Mesendoderm (in vitro differentiated cells): ENCODE measurements at regions not wholly inside any gene's neighbourhood (a gene's known extent, or its start where the extent isn't known, plus 50 kb on each side); places are given as distances from the start of the nearest gene placed in this dataset.

ENCODE experiments used
- DNase-seq: peaks from one replicate; pipeline ENCODE4 v3.0.0; 2013
- H2AK5ac ChIP-seq: 2 replicates; pipeline ENCODE4 v1.6.1; 2013; ENCODE audit warnings: low read length, inconsistent platforms
- H2BK120ac ChIP-seq: 2 replicates; pipeline ENCODE4 v1.6.1; 2013; ENCODE audit warnings: low read depth, mild to moderate bottlenecking, low read length, moderate library complexity, mixed read lengths
- H2BK15ac ChIP-seq: replicated peaks from 2 replicates; pipeline ENCODE4 v1.6.1; 2013; ENCODE audit warnings: low read depth, mild to moderate bottlenecking, moderate library complexity
- H2BK5ac ChIP-seq: 2 replicates; pipeline ENCODE4 v1.6.1; 2013; ENCODE audit warnings: low read length, inconsistent platforms
- H3K18ac ChIP-seq: 2 replicates; pipeline ENCODE4 v1.6.1; 2013; ENCODE audit warnings: mild to moderate bottlenecking, low read length, mixed read lengths
- H3K23ac ChIP-seq: one replicate; pipeline ENCODE4 v1.6.1; 2013; ENCODE audit warnings: low read length
- H3K27ac ChIP-seq: 2 replicates; pipeline ENCODE4 v1.5.1; 2013; ENCODE audit warnings: low read depth, mild to moderate bottlenecking, inconsistent platforms, low read length, moderate library complexity
- H3K27me3 ChIP-seq: 2 replicates; pipeline ENCODE4 v1.6.1; 2013; ENCODE audit warnings: low read length, control low read depth, mild to moderate bottlenecking, inconsistent platforms; ENCODE audit not compliant: insufficient read depth, poor library complexity
- H3K36me3 ChIP-seq: 2 replicates; pipeline ENCODE4 v1.6.1; 2013; ENCODE audit warnings: low read length, inconsistent platforms; ENCODE audit not compliant: control insufficient read depth, insufficient read depth
- H3K4ac ChIP-seq: one replicate; pipeline ENCODE4 v1.6.1; 2013; ENCODE audit warnings: low read depth, mild to moderate bottlenecking, low read length, moderate library complexity
- H3K4me1 ChIP-seq: 2 replicates; pipeline ENCODE4 v1.6.1; 2013; ENCODE audit warnings: low read depth, low read length, inconsistent platforms; ENCODE audit not compliant: control insufficient read depth
- H3K4me2 ChIP-seq: 2 replicates; pipeline ENCODE4 v1.6.1; 2013; ENCODE audit warnings: low read length
- H3K4me3 ChIP-seq: 2 replicates; pipeline ENCODE4 v1.5.1; 2013; ENCODE audit warnings: mild to moderate bottlenecking, low read length
- H3K56ac ChIP-seq: one replicate; pipeline ENCODE4 v1.6.1; 2013; ENCODE audit warnings: low read length
- H3K79me1 ChIP-seq: 2 replicates; pipeline ENCODE4 v1.6.1; 2013; ENCODE audit warnings: low read length, inconsistent platforms
- H3K79me2 ChIP-seq: 2 replicates; pipeline ENCODE4 v1.6.1; 2013; ENCODE audit warnings: mild to moderate bottlenecking, low read length; ENCODE audit not compliant: control insufficient read depth, insufficient read depth
- H3K9ac ChIP-seq: 2 replicates; pipeline ENCODE4 v1.6.1; 2013; ENCODE audit warnings: low read length, inconsistent platforms
- H4K5ac ChIP-seq: one replicate; pipeline ENCODE4 v1.6.1; 2013; ENCODE audit warnings: low read length
- H4K8ac ChIP-seq: one replicate; pipeline ENCODE4 v1.6.1; 2013; ENCODE audit warnings: low read depth, mild to moderate bottlenecking, control low read depth, low read length, moderate library complexity
- WGBS: extraction: QIAGEN DNeasy Blood & Tissue Kit; methylation state at CpG from one replicate; pipeline ENCODE4 v1.1.7; 2013; ENCODE audit warnings: low lambda C conversion rate, missing lambda C conversion rate; ENCODE audit not compliant: insufficient coverage; ENCODE audit errors: extremely low coverage; 5-methylcytosine and 5-hydroxymethylcytosine counted together

DNA sequence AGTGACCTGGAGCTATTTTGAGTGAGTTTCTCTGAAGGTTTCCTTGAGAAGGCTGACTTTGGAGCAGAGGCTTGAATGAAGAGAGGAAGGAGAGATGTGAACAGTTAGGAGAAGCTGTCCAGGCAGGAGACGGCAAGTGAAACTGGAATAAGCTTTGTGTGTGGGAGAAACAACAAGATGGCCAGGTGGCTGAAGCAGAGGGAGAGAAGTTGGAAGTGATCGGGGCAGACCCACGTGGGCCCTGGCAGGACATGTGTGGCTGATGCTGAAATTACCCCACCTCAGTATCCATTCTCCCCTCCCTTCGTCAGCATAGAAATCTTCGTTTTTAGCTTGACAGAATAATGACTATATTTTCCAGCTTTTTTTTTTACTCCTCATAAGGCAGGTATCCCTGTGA, 809.2 kb upstream of the TMEM132C start:
- Histone ChIP-seq H3K27me3 (peaks cover 3% of the 10 kb centered on the region), H3K56ac (no peak overlapping the region), H3K79me1 (no peaks in the 10 kb centered on the region), H3K36me3 (no peaks in the 10 kb centered on the region), H3K18ac (no peak overlapping the region), H2AK5ac (no peak overlapping the region), H3K4me2 (no peak overlapping the region), H4K8ac (no peak overlapping the region), H2BK15ac (no peak overlapping the region), H3K9ac (no peak overlapping the region), H3K4ac (no peak overlapping the region), H2BK120ac (no peak overlapping the region), H4K5ac (no peak overlapping the region), H3K4me1 (no peaks in the 10 kb centered on the region), H3K4me3 (no peak overlapping the region), H3K23ac (no peak overlapping the region), H3K79me2 (no peaks in the 10 kb centered on the region), H3K27ac (no peak overlapping the region), H2BK5ac (no peak overlapping the region)
- WGBS: no CpG with 5 or more reads among the region's 5 CpGs
- no peak for DNase-seq

DNA sequence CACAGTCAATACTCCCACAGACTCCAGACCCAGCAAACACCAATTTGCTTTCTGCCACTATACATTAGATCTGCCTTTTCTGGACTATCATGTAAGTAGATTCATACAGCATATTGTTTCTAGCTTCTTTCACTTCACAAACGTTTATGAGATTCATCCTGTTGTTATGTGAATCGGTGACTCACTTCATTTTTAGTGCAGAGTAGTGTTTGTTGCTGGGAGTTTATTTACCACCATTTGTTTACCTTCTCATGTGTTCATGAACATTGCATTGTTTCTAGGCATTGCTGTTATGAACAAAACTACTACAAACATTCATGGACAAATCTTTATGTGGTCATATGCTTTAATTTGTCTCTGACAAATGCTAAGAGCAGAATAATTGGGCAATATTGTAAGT, 807.8 kb upstream of the TMEM132C start:
- H3K79me2 ChIP-seq: no peaks in the 10 kb centered on the region
- H3K18ac ChIP-seq: no peak overlapping the region
- H3K56ac ChIP-seq: no peak overlapping the region
- H3K4me3 ChIP-seq: no peak overlapping the region
- WGBS: no CpG with 5 or more reads among the region's 2 CpGs
- no peak overlapping the region for H2BK5ac ChIP-seq
- no peak overlapping the region for H3K23ac ChIP-seq
- H3K4ac ChIP-seq: no peak overlapping the region
- no peaks in the 10 kb centered on the region for H3K79me1 ChIP-seq
- DNase-seq: no peak
- no peaks in the 10 kb centered on the region for H3K36me3 ChIP-seq
- no peak overlapping the region for H3K9ac ChIP-seq
- peaks cover 3% of the 10 kb centered on the region for H3K27me3 ChIP-seq
- no peak overlapping the region for H2BK120ac ChIP-seq
- no peak overlapping the region for H2BK15ac ChIP-seq
- no peak overlapping the region for H2AK5ac ChIP-seq
- H4K8ac ChIP-seq: no peak overlapping the region
- no peaks in the 10 kb centered on the region for H3K4me1 ChIP-seq
- H3K27ac ChIP-seq: no peak overlapping the region
- no peak overlapping the region for H4K5ac ChIP-seq
- H3K4me2 ChIP-seq: no peak overlapping the region

DNA sequence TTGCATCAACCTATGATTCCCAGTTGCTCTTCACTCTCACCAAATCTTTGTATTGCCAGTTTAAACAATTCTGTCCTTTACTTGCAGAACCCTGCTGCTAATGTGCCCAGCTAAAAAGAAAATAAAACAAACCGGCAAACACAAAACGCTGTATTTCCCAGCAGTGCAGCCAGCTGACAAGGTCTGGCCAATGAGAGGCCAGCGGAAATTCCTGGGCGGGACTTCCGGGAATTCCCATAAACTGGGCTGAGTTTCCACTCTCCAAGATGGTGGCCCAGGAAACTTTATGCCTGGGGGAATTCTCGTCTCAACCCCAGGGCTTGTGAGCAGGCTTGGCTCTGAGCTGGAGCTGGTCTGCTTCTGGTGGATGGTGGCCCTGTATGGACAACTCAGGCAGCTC, 807.3 kb upstream of the TMEM132C start:
- Histone ChIP-seq H3K18ac (no peak overlapping the region), H4K5ac (no peak overlapping the region), H3K79me2 (no peaks in the 10 kb centered on the region), H3K27ac (no peak overlapping the region), H2BK120ac (no peak overlapping the region), H3K23ac (no peak overlapping the region), H2AK5ac (no peak overlapping the region), H3K9ac (no peak overlapping the region), H3K56ac (no peak overlapping the region), H3K79me1 (no peaks in the 10 kb centered on the region), H3K36me3 (no peaks in the 10 kb centered on the region), H3K4me2 (no peak overlapping the region), H3K4me1 (no peaks in the 10 kb centered on the region), H3K4ac (no peak overlapping the region), H4K8ac (no peak overlapping the region), H2BK15ac (no peak overlapping the region), H2BK5ac (no peak overlapping the region), H3K27me3 (peaks cover 3% of the 10 kb centered on the region), H3K4me3 (no peak overlapping the region)
- WGBS: no CpG with 5 or more reads among the region's 6 CpGs
- DNase-seq: no peak

DNA sequence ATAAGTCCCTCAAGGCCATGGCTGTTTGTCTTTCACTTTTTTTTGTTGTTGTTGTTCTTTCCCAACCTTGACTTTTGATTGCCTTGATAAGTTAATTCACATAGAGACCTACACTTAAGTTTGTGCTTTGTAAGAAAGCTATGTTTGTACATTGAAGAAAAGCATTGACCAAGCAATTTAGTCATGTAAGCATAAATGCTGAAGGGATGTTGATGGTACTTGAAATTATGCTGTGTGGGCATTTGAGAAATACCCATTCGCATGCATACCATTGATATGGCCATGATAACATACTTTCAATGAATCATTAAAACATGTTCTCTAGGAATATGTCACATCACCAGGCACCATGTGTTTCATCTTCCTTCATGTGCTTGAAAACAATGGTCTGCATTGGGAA, 803.7 kb upstream of the TMEM132C start:
- H4K8ac ChIP-seq: no peak overlapping the region
- H3K27ac ChIP-seq: no peak overlapping the region
- H2BK5ac ChIP-seq: no peak overlapping the region
- H3K4me2 ChIP-seq: no peak overlapping the region
- no peak overlapping the region for H3K18ac ChIP-seq
- no peak overlapping the region for H3K4me3 ChIP-seq
- no peak overlapping the region for H2AK5ac ChIP-seq
- no peak overlapping the region for H4K5ac ChIP-seq
- no peaks in the 10 kb centered on the region for H3K36me3 ChIP-seq
- no peak overlapping the region for H3K9ac ChIP-seq
- H3K4me1 ChIP-seq: no peaks in the 10 kb centered on the region
- H3K79me1 ChIP-seq: no peaks in the 10 kb centered on the region
- no peak overlapping the region for H2BK15ac ChIP-seq
- H2BK120ac ChIP-seq: no peak overlapping the region
- no peak overlapping the region for H3K23ac ChIP-seq
- H3K4ac ChIP-seq: no peak overlapping the region
- no CpG with 5 or more reads among the region's 1 CpG for WGBS
- H3K56ac ChIP-seq: no peak overlapping the region
- H3K79me2 ChIP-seq: no peaks in the 10 kb centered on the region
- no peaks in the 10 kb centered on the region for H3K27me3 ChIP-seq
- no peak for DNase-seq

DNA sequence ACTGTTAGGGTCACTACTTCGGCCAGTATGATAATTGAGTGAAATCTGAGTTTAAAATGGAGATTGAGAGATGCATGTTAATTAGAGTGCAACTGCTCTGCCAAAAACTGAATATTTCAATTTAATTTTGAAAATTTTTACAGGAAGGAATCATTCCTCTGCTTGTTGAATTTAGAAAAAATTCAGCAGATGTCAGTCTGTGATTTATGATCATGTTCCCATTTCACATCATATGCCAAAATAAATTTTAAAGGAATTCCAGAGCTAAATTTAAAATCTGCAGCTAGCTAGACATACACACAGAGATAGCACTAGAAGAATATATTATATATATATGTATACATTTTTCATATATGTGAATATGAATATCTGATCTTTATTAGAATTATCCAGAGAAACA, 797.6 kb upstream of the TMEM132C start:
- no peak overlapping the region for H3K9ac ChIP-seq
- no peak overlapping the region for H4K8ac ChIP-seq
- no CpG with 5 or more reads among the region's 1 CpG for WGBS
- no peak overlapping the region for H4K5ac ChIP-seq
- H3K4me3 ChIP-seq: no peak overlapping the region
- no peak for DNase-seq
- H3K27ac ChIP-seq: no peak overlapping the region
- H2BK15ac ChIP-seq: no peak overlapping the region
- no peaks in the 10 kb centered on the region for H3K4me1 ChIP-seq
- H3K36me3 ChIP-seq: no peaks in the 10 kb centered on the region
- no peak overlapping the region for H3K56ac ChIP-seq
- H2BK5ac ChIP-seq: no peak overlapping the region
- H3K4me2 ChIP-seq: no peak overlapping the region
- no peaks in the 10 kb centered on the region for H3K27me3 ChIP-seq
- H3K18ac ChIP-seq: no peak overlapping the region
- H3K79me1 ChIP-seq: no peaks in the 10 kb centered on the region
- no peaks in the 10 kb centered on the region for H3K79me2 ChIP-seq
- H3K23ac ChIP-seq: no peak overlapping the region
- H2AK5ac ChIP-seq: no peak overlapping the region
- H2BK120ac ChIP-seq: no peak overlapping the region
- H3K4ac ChIP-seq: no peak overlapping the region

DNA sequence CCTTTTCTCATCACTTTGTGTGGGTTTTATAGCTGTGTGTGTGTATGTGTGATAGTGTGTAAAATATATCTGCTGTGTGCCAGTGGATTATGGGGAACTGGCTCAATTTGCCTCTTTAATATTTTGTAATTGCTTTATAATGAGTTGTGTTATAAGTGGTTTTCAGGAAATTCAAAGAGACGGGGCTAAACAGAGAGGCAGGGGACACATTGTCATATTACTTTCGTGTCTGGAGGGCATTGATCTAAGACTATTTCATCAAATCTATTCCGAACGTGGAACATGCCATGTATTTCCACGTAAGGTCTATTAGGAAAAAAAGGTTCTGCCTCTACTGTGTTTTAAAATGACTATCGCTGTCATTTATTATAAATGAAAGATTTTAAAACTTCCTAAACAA, 793.2 kb upstream of the TMEM132C start:
- no peak overlapping the region for H2BK5ac ChIP-seq
- no peak overlapping the region for H3K23ac ChIP-seq
- no CpG with 5 or more reads among the region's 6 CpGs for WGBS

More for the DNA sequence above, 793.2 kb upstream of the TMEM132C start:
- Histone ChIP-seq H3K79me2 (no peaks in the 10 kb centered on the region), H3K4me1 (no peaks in the 10 kb centered on the region), H3K79me1 (no peaks in the 10 kb centered on the region), H2BK120ac (no peak overlapping the region), H3K27me3 (no peaks in the 10 kb centered on the region), H4K5ac (no peak overlapping the region), H3K4me2 (no peak overlapping the region), H3K56ac (no peak overlapping the region), H4K8ac (no peak overlapping the region), H3K9ac (no peak overlapping the region), H3K4me3 (no peak overlapping the region), H3K4ac (no peak overlapping the region), H3K27ac (no peak overlapping the region), H3K18ac (no peak overlapping the region), H2AK5ac (no peak overlapping the region), H2BK15ac (no peak overlapping the region), H3K36me3 (no peaks in the 10 kb centered on the region)
- no peak for DNase-seq
